Fibroblast of villous mesenchyme (primary cell): ENCODE measurements at regions not wholly inside any gene's neighbourhood (a gene's known extent, or its start where the extent isn't known, plus 50 kb on each side); places are given as distances from the start of the nearest gene placed in this dataset.

Source experiments
- DNase-seq: peaks from one replicate; pipeline ENCODE4 v3.0.0-alpha.2; 2010; ENCODE audit warnings: low read depth
- H3K4me3 ChIP-seq: 2 replicates; pipeline ENCODE4 v1.5.1; 2011; ENCODE audit warnings: low read depth, mild to moderate bottlenecking, low read length
- TF ChIP-seq, protein P1 (sequence below): IDR thresholded peaks from 2 replicates; pipeline ENCODE4 v1.5.1; 2012; ENCODE audit warnings: low read depth, mild to moderate bottlenecking, low read length; ENCODE audit not compliant: insufficient read depth

DNA sequence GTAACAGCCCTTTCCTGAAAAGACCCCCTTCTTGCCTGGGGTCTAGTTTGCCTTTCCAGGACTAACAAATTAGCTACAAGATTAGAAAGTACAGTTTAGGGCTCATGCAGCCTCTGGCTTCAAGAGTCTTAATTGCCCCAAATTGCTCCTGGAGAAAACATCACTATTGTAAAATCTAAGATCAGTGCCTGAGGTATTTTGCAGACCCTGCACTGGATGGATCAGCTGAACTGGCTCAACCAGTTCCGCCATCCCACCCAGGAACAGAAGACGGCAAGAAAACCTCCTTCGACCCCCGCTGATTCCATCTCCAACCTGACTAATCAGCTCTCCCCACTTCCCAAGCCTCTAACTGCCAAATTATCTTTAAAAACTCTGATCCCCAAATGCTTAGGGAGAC, 236.5 kb upstream of the KCNG1 start:
- no peak overlapping the region for H3K4me3 ChIP-seq
- no peak for DNase-seq
- TF ChIP-seq, protein P1, sequence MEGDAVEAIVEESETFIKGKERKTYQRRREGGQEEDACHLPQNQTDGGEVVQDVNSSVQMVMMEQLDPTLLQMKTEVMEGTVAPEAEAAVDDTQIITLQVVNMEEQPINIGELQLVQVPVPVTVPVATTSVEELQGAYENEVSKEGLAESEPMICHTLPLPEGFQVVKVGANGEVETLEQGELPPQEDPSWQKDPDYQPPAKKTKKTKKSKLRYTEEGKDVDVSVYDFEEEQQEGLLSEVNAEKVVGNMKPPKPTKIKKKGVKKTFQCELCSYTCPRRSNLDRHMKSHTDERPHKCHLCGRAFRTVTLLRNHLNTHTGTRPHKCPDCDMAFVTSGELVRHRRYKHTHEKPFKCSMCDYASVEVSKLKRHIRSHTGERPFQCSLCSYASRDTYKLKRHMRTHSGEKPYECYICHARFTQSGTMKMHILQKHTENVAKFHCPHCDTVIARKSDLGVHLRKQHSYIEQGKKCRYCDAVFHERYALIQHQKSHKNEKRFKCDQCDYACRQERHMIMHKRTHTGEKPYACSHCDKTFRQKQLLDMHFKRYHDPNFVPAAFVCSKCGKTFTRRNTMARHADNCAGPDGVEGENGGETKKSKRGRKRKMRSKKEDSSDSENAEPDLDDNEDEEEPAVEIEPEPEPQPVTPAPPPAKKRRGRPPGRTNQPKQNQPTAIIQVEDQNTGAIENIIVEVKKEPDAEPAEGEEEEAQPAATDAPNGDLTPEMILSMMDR: no peak

DNA sequence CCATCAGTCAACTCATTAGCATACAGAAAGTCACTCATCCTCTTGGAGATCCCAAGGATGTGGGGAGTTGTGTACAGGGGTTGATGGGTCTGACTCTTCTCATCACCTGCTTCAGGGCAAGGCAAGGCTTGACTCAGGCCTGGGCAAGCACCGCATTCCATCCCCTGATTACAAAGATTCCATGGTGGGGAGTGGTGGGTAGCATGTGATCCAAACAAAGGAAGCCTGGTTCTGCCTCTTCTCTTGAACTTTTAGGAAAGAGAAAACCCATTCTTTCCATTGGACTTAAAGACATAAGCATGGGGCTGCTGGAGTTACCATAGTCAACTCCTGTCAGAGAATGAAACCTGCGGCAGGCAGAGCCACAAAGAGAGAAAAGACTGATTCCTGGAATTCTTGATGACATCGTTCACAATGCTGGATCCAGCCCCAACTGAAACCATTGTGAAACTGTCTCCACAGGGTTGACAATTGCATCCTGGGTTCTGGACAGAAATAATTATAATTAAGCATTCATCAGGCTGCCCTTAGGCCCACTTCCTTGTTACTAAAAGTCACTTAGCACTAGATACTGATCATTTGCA, 235.8 kb upstream of the KCNG1 start:
- TF ChIP-seq, protein P1: no peak
- no peak overlapping the region for H3K4me3 ChIP-seq
- DNase-seq: no peak

DNA sequence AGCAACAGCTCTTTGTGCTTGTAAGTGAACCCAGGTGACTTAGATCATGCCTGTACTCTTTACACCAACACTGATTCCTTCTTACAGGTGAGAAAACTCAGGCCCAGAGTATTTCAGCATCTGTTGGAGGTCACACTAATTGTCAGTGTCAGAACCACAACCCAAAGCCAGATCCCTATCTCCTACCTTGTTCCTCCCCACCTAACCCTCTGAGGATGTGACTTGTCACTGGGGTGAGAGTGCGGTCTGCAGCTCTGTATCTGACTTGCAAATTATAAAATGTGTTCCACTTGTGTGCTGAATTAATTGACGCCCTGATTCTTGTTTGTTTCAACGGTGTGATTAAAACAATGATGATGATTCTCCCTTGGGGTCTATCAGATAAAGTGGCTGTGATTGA, 232.5 kb upstream of the KCNG1 start:
- DNase-seq: no peak
- TF ChIP-seq, protein P1: no peak
- no peak overlapping the region for H3K4me3 ChIP-seq

DNA sequence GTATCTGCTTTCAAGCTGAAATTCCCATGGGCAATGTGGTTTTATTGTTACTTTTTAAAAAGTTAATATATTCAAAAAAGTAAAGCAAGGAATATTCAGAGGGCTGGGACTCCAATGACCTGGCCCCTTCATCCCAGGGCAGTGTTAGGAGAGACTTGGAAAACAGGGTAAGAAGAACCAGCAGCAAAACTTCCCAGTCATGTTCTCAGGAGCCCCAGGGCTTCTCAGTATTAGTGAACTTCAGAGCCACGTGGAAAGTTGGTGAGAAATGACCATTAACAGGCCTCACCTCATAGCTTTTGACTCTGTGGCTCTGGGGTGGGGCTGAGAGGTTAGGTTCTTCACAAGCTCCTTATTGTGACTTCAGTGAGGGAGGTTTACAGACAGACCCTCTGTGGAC, 230.4 kb upstream of the KCNG1 start:
- H3K4me3 ChIP-seq: no peak overlapping the region
- DNase-seq: no peak
- TF ChIP-seq, protein P1: no peak

DNA sequence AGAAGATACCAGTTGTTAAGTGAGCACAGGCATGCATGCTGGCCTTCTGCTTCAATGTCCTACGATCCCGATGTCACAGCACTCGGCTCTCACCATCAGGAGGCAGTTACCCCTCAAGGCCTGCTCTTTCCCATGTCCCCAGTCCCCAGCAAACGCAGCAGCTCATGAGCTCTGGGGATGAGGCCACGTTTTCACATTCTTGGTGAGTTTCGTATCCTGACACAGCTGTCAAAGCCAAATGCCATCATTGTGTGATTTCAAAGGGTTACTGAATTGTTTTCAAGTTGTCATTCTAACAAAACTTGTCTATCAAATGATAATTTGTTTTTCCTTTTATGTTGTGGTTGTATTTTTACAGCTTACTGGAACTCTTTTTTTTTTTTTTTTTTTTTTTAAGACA, 226.9 kb upstream of the KCNG1 start:
- no peak overlapping the region for H3K4me3 ChIP-seq
- TF ChIP-seq, protein P1: no peak
- DNase-seq: no peak

DNA sequence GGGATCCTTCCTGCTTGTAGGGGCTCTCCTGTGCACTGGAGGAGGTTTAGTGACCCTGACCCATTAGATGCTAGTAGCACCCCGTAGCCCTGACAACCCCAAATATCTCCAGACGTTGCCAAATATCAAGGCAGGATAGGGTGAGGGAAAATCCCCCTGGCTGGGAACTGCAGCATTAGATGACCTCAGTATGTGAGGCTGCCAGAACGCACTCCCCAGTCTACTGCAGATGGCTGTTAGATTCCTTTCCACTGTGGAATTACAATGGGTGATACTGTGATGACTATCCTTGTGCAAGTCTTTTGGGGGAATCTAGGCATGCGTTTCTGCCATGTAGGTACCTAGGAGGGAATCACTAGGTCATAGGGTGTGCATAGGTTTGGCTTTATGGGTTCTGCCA, 226.3 kb upstream of the KCNG1 start:
- H3K4me3 ChIP-seq: no peak overlapping the region
- TF ChIP-seq, protein P1: no peak
- DNase-seq: no peak

DNA sequence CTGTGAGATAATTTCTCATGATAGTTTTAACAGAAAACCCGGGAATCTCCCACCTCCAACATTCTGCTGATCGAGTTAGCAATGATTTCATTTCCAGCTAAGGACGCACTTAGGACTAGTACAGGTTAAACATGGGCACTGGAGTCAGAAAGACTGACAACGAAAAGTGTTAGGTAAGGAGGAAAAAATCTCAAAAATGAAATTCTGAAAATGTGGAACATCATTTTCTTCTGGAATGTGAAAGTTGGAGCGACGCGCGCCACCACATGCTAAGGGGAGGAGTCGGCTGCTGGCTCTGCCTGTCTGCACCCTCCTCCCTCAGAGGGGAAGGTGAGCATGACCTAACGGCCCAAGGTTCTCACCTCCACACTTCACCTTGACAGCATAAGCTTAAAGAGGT, 221.6 kb upstream of the KCNG1 start:
- no peak for DNase-seq
- TF ChIP-seq, protein P1: no peak

More for the DNA sequence above, 221.6 kb upstream of the KCNG1 start:
- no peak overlapping the region for H3K4me3 ChIP-seq
